ENCODE measurements at regions not wholly inside any gene's neighbourhood (a gene's known extent, or its start where the extent isn't known, plus 50 kb on each side); places are given as distances from the start of the nearest gene placed in this dataset.

- TF ChIP-seq CTCF (IDR thresholded peaks at IDR 0.05; ENCODE audit: low read depth, low read length), result no peak
- H3K4me3 ChIP-seq (ENCODE audit: low read depth, low read length), result no peak overlapping the region
Observed at GRCh38 chr11:24384240-24384639, 112.6 kb upstream of the LUZP2 start.

GRCh38 chr11:24386546-24387397, 110.1 kb upstream of the LUZP2 start:
- peak; percentile 42; the same call in 1 of the 2 replicates for TF ChIP-seq CTCF (IDR thresholded peaks at IDR 0.05; ENCODE audit: low read depth, low read length)
- no peak overlapping the region for H3K4me3 ChIP-seq (ENCODE audit: low read depth, low read length)

- no peak for TF ChIP-seq CTCF (IDR thresholded peaks at IDR 0.05; ENCODE audit: low read depth, low read length)
Observed at GRCh38 chr11:24389575-24389974, 107.3 kb upstream of the LUZP2 start.

GRCh38 chr11:24390016-24390415, 106.8 kb upstream of the LUZP2 start:
- H3K4me3 ChIP-seq (ENCODE audit: low read depth, low read length), result no peak overlapping the region
- TF ChIP-seq CTCF (IDR thresholded peaks at IDR 0.05; ENCODE audit: low read depth, low read length), result no peak

More at GRCh38 chr11:24389575-24389974, 107.3 kb upstream of the LUZP2 start:
- H3K4me3 ChIP-seq (ENCODE audit: low read depth, low read length), result no peak overlapping the region

GRCh38 chr11:24390762-24391161, 106.1 kb upstream of the LUZP2 start:
- TF ChIP-seq CTCF (IDR thresholded peaks at IDR 0.05; ENCODE audit: low read depth, low read length), result no peak
- H3K4me3 ChIP-seq (ENCODE audit: low read depth, low read length), result no peak overlapping the region

GRCh38 chr11:24391167-24391566, 105.7 kb upstream of the LUZP2 start:
- H3K4me3 ChIP-seq (ENCODE audit: low read depth, low read length), result no peak overlapping the region
- no peak for TF ChIP-seq CTCF (IDR thresholded peaks at IDR 0.05; ENCODE audit: low read depth, low read length)

- H3K4me3 ChIP-seq (ENCODE audit: low read depth, low read length), result no peak overlapping the region
- no peak for TF ChIP-seq CTCF (IDR thresholded peaks at IDR 0.05; ENCODE audit: low read depth, low read length)
Observed at GRCh38 chr11:24400059-24400665, 96.7 kb upstream of the LUZP2 start.
